ENCODE measurements at regions not wholly inside any gene's neighbourhood (a gene's known extent, or its start where the extent isn't known, plus 50 kb on each side); places are given as distances from the start of the nearest gene placed in this dataset.

- POLR2A ChIA-PET, result no interaction called here
- 85% methylated on average over 2 of the region's 2 CpGs for WGBS (ENCODE audit: low lambda C conversion rate)
- no peak for TF ChIP-seq ZNF451 (CRISPR knock-in tag; IDR thresholded peaks at IDR 0.05)
- TF ChIP-seq ZNF224 (CRISPR knock-in tag; IDR thresholded peaks at IDR 0.05), result no peak
- TF ChIP-seq AHR (CRISPR knock-in tag; IDR thresholded peaks at IDR 0.05), result no peak
- TF ChIP-seq ZNF781 (CRISPR knock-in tag; IDR thresholded peaks at IDR 0.05; ENCODE audit: borderline replicate concordance, not compliant biosample characterization), result no peak
- no peak for TF ChIP-seq NKX3-1 (CRISPR knock-in tag; IDR thresholded peaks at IDR 0.05)
- TF ChIP-seq SRSF4 (IDR thresholded peaks at IDR 0.05; ENCODE audit: low read depth, low read length, poor library complexity, severe bottlenecking), result no peak
- TF ChIP-seq, protein P1, sequence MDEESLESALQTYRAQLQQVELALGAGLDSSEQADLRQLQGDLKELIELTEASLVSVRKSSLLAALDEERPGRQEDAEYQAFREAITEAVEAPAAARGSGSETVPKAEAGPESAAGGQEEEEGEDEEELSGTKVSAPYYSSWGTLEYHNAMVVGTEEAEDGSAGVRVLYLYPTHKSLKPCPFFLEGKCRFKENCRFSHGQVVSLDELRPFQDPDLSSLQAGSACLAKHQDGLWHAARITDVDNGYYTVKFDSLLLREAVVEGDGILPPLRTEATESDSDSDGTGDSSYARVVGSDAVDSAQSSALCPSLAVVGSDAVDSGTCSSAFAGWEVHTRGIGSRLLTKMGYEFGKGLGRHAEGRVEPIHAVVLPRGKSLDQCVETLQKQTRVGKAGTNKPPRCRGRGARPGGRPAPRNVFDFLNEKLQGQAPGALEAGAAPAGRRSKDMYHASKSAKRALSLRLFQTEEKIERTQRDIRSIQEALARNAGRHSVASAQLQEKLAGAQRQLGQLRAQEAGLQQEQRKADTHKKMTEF (CRISPR knock-in tag; IDR thresholded peaks at IDR 0.05), result no peak
- TF ChIP-seq, protein P2, sequence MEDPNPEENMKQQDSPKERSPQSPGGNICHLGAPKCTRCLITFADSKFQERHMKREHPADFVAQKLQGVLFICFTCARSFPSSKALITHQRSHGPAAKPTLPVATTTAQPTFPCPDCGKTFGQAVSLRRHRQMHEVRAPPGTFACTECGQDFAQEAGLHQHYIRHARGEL (CRISPR knock-in tag; IDR thresholded peaks at IDR 0.05), result no peak
- TF ChIP-seq RERE (CRISPR knock-in tag; IDR thresholded peaks at IDR 0.05; ENCODE audit: low read depth), result no peak
- no peak for TF ChIP-seq PTBP1 (IDR thresholded peaks at IDR 0.05; ENCODE audit: low read depth, low read length, poor library complexity, severe bottlenecking)
- TF ChIP-seq HCFC1 (IDR thresholded peaks at IDR 0.05; ENCODE audit: low read depth, low read length), result no peak
- no peak for TF ChIP-seq RARA (CRISPR knock-in tag; IDR thresholded peaks at IDR 0.05)
- TF ChIP-seq SIN3A (IDR thresholded peaks at IDR 0.05; ENCODE audit: borderline replicate concordance, low read depth, low read length), result no peak
- DNase-seq (ENCODE audit: low spot score) (no peak), FAIRE-seq (no peak), ATAC-seq (no peak)
- H3K4me2 ChIP-seq (ENCODE audit: low read depth, low read length), result no peak overlapping the region
- no peaks in the 10 kb centered on the region for H3K9me3 ChIP-seq (ENCODE audit: low read length)
- no TSS peak for BruUV-seq (replicated peaks)
- CTCF ChIA-PET (ENCODE audit: low intra/inter-chr PET ratio, low total read pairs), result no interaction called here
- H2AFZ ChIP-seq (ENCODE audit: low read length), result no peak overlapping the region
- intact Hi-C loops (cut with micrococcal nuclease; ENCODE audit: unreplicated experiment) (no loop called here), in situ Hi-C loops (cut with HindIII; ENCODE audit: extremely low pct_ligation_motif_present, low pct_unique_long_range_greater_than_20kb) (no loop called here)
- H3K27me3 ChIP-seq (ENCODE audit: control insufficient read depth in 1 of 2, insufficient read depth in 2 of 2, low read length in 2 of 2), result no peaks in the 10 kb centered on the region
- no peak overlapping the region for H3K27ac ChIP-seq (ENCODE audit: extremely low read length, insufficient read depth, low read length)
- no peak overlapping the region for H3K4me3 ChIP-seq (replicated peaks in 1 of 3; ENCODE audit: insufficient read depth in 1 of 3, low read depth in 2 of 3, low read length in 3 of 3)
- H4K20me1 ChIP-seq (ENCODE audit: insufficient read depth, low read length), result no peaks in the 10 kb centered on the region
- peaks cover 14% of the 10 kb centered on the region for H3K4me1 ChIP-seq (ENCODE audit: insufficient read depth, low read length)
- H3K9ac ChIP-seq (ENCODE audit: insufficient read depth, low read depth, low read length), result no peak overlapping the region
- H3K79me2 ChIP-seq (ENCODE audit: insufficient read depth, low read length), result no peaks in the 10 kb centered on the region
- no peaks in the 10 kb centered on the region for H3K36me3 ChIP-seq (replicated peaks in 1 of 2; ENCODE audit: control insufficient read depth in 1 of 2, insufficient read depth in 2 of 2, low read length in 2 of 2)
Measured at GRCh38 chr4:151519728-151520415, 110.9 kb downstream of the FHIP1A start.
